Brain pericyte (primary cell): ENCODE measurements at regions not wholly inside any gene's neighbourhood (a gene's known extent, or its start where the extent isn't known, plus 50 kb on each side); places are given as distances from the start of the nearest gene placed in this dataset.
"Not testable (repeated sequence)": the region's sequence is repeated elsewhere in the genome, so short reads cannot be mapped to it uniquely, and the experiment has no call there.

Experiments
- DNase-seq: peaks from one replicate; pipeline ENCODE4 v3.0.0-alpha.2; 2012; ENCODE audit warnings: low read depth, low spot score

- not testable (repeated sequence) for DNase-seq
Observed at GRCh38 chr4:189155083-189155482, 785.6 kb upstream of the FRG1 start.

DNA sequence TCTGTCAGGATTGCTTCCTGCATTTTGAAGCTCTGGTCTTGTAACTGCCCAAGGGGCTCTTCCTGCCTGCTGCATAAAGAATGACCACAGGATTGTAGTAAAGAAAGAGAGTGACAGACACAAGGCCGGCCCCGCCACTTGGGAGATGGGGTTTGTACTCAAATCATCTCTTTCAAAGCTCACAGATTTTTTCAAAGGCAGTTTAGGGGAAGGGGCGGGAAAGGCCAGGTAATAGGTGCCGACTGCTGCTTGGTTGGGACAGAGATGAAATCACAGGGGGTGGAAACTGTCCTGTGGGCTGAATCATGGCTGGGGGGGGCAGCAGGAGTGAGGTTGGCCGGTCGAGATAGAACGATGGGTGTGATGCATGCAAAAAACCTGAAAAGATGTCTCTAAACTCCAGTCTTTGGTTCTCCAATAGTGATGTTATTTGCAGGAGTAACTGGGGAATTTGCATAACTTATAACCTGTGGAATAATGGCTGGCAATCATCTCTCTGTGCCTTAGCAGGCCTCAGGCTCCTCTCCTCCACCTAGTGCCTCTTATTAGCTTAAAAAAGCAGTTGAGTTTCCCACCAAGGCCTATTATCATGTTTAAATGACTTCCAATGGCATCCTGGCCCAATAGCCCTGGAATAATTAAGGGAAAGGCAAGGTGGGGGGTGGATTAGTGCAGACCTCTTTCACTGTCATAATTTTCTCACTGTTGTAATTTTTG lies 778.4 kb upstream of the FRG1 start:
- no peak for DNase-seq

- no peak for DNase-seq
Observed at GRCh38 chr4:189162888-189163287, 777.8 kb upstream of the FRG1 start.

GRCh38 chr4:189176002-189176401 lies 764.7 kb upstream of the FRG1 start:
- no peak for DNase-seq

GRCh38 chr4:189177130-189177529 lies 763.5 kb upstream of the FRG1 start:
- DNase-seq = no peak

GRCh38 chr4:189178125-189178746 lies 762.4 kb upstream of the FRG1 start:
- DNase-seq = no peak

DNA sequence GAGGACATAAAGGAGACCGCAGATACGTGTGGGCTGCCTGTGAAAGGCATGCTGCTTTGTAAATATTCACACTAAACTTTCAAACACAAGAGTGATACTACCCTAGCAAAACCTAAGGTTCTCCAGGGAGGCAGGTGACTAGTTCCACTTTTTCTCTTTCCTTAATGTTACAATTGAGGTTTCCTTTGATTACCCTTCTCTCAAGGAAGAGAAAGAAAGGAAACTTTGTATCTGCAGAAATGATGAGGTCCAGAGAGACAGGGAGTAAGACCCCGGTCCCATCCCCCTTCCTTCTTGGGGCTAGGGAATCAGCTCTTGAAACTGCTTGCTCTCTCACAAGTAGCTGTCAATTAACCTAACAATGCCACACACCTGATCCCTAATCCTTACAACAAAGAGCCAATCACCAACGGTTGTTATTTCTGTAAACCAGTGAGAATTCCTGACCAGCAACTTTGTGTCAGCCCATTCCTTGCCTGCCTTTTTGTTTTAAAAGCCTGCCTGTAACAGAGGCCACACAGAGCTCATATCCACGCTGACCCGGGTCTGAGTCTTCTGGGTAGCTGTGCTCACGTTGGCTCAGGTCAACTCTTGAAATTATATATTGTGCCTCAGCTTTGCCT lies 754.8 kb upstream of the FRG1 start:
- DNase-seq = no peak

DNA sequence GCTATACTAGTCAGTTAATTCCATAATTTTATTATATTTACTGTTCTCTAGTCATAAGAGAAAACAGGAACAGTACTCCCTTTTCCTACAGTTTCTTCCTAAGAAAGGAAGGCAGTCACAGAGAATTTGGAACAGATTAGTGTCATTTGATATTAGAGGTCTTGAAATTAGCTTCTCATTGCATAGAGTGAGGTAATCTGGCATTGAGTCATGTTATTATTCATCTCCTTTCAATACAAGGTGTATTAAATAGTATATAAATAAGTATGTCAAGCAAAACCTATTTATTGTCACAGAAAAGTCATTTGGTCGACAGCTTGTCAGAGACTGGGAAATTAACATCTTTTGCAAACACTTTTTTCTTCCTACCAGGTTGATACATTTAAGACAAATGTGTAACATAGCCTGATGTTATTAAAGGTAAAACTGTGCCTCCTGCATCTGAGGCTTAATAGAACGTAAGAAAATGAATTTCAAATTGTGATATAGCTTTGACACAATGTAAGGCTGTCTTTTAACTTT lies 753.1 kb upstream of the FRG1 start:
- DNase-seq = no peak

GRCh38 chr4:189198624-189199023 lies 742.0 kb upstream of the FRG1 start:
- DNase-seq = no peak

DNA sequence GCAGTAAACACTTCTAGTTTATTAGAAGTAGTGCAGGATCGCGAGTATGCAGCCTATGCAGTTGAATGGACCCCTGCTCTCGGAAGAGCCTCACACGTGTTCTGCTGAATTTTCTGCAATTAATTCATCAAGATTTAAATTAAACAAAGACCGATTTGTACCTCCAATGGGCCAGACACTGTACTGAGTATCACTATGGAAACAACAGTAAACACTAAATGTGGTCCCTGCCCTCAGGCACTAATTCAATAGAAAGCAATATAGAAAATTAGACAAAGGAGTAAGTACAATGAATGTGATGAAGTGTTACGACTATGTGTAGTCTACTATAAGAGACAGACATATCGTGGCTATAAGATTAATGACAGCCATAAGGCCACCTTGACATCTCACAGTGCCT lies 740.3 kb upstream of the FRG1 start:
- DNase-seq = no peak

DNA sequence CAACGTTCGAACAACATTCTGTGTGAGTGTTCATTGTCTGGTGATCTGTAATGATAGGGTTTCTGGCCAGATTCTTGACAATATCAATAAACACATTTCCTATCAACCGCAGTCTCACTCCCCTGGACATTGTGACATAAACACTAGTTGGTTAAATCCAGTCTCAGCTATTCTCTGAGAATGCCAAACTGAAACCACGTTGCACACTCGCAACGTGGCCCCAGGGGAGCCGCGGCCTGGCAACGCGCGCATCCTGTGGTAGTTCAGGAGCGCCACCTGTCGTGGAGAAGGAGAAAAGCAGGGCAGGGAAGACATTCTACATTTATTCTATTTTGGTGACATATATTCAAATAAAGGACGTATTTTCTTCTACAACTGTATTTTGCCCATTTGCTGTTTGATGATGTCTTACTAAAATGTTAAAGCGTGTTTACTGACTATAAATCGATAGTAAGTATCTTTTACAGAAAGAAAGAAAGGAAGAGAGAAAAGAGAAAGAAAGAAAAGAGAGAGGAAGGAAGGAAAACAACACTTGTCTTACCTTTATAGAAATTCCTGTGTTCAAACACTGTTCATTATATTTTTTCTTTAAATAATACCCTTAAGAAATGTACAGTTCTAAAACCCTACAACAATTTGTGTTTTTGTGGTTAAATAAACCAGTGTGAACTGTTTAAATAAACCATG lies 738.3 kb upstream of the FRG1 start:
- DNase-seq = peak; percentile 31

DNA sequence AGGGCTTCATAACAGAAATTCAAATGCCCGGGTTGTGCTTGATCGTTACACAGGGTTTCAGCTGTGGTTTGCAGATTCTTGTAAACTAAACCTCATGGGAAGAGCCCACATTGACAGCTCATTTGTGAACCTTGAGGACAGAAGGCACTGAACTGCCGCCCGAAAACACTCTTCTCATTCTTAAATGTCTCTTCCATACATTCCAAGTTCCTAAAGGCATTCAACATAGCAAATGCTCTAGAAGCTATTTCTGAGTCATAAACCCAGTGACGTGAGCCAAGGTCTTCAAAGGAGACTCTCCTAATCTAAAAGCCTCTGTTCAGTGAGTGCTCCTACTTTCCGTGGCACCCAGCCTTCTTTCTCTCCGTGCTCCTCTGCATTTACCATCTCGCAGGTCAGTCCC lies 737.8 kb upstream of the FRG1 start:
- DNase-seq = no peak

DNA sequence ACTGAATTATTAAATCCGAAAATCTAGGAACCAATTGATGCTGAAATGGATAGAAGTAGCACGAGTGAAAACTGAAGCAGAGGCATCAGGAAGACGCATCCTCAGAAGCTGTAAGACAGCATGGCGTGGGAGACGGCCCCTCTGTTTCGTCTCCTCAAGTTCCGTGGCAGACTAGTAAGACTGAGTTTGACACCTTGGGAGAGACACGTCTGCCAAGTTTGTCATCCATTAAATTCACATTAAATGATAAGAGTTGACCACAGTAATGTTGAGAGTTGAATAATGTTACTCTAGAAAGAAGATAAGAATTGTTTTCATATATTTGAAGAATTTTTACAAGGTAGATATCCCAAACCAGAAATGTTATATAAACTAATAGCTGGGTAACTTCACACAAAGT lies 736.1 kb upstream of the FRG1 start:
- DNase-seq = no peak

- DNase-seq = no peak
Observed at GRCh38 chr4:189206953-189207352, 733.7 kb upstream of the FRG1 start.

GRCh38 chr4:189207872-189208271 lies 732.8 kb upstream of the FRG1 start:
- DNase-seq = no peak

GRCh38 chr4:189215574-189215973 lies 725.1 kb upstream of the FRG1 start:
- DNase-seq = no peak

DNA sequence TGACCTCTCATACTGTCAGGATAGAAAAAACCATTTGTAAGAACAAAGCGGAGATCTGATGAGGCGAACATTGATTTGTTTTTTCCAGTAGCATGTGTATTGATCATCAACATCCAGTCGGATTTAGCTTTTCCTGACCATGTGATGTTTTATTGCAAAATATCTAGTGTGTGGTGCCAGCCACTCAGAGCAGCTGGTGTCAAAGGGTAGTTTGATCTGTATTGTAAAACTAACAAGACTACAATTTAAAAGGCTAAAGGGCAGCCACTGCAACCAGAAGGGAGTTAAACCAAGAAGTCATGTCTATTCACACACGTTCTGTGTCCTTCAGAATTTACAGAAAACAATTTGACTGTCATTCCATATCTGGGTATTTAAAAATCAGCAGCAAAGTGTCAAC lies 719.0 kb upstream of the FRG1 start:
- no peak for DNase-seq

- DNase-seq = no peak
Observed at GRCh38 chr4:189228726-189229125, 711.9 kb upstream of the FRG1 start.

- no peak for DNase-seq
Observed at GRCh38 chr4:189232274-189232673, 708.4 kb upstream of the FRG1 start.

GRCh38 chr4:189233754-189234153 lies 706.9 kb upstream of the FRG1 start:
- not testable (repeated sequence) for DNase-seq

GRCh38 chr4:189234948-189235347 lies 705.7 kb upstream of the FRG1 start:
- not testable (repeated sequence) for DNase-seq

DNA sequence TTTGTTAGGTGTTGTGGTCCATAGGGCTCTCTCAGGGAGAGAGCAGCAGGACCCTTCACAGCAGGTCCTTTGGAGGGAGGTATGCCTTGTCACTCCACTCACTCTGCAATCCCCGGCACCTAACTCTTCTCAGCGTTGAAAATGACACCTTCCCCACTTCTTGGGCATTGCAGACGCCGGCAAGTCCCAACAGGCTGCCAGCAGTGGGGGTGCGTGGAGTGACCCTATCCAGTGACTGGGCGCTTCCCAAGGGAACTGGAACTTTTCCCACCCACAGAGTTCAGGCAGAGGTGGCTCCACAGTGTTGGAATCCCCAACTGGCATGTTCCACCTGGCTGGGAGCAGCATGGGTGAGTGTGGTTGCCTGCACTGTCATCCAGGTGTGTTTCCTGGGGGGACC lies 705.1 kb upstream of the FRG1 start:
- no peak for DNase-seq
